Thymus (tissue), 11 donors: ENCODE measurements at regions not wholly inside any gene's neighbourhood (a gene's known extent, or its start where the extent isn't known, plus 50 kb on each side); places are given as distances from the start of the nearest gene placed in this dataset.

ENCODE experiments used
- DNase-seq, 9 donors: peaks; one replicate each; pipeline ENCODE4 v3.0.0-alpha.2; 2013; ENCODE audit warnings: low spot score in 9 of 9, low read depth in 6 of 9, missing footprints in 1 of 9
- H3K27ac ChIP-seq, 2 donors: one replicate each; pipeline ENCODE4 v1.5.1; 2013; ENCODE audit warnings: control low read depth in 1 of 2, low read depth in 1 of 2, low read length in 1 of 2, mild to moderate bottlenecking in 1 of 2, moderate library complexity in 1 of 2
- H3K27me3 ChIP-seq, 2 donors: one replicate each; pipeline ENCODE4 v1.5.1; 2013; ENCODE audit warnings: low read length in 1 of 2; ENCODE audit not compliant: control insufficient read depth in 2 of 2, insufficient read depth in 1 of 2
- H3K36me3 ChIP-seq, 2 donors: one replicate each; pipeline ENCODE4 v1.5.1; 2013; ENCODE audit warnings: low read length in 1 of 2, mild to moderate bottlenecking in 1 of 2, moderate library complexity in 1 of 2; ENCODE audit not compliant: control insufficient read depth in 2 of 2, insufficient read depth in 2 of 2
- H3K4me1 ChIP-seq, 2 donors: one replicate each; pipeline ENCODE4 v1.5.1; 2013; ENCODE audit warnings: low read length in 2 of 2; ENCODE audit not compliant: control insufficient read depth in 2 of 2, insufficient read depth in 2 of 2
- H3K4me3 ChIP-seq, 2 donors: one replicate each; pipeline ENCODE4 v1.5.1; 2013; ENCODE audit warnings: low read length in 2 of 2, control low read depth in 1 of 2, mild to moderate bottlenecking in 1 of 2
- H3K9me3 ChIP-seq, 2 donors: one replicate each; pipeline ENCODE4 v1.5.1; 2013; ENCODE audit warnings: low read length in 1 of 2, mild to moderate bottlenecking in 1 of 2; ENCODE audit not compliant: control insufficient read depth in 2 of 2, insufficient read depth in 1 of 2
- WGBS: extraction: QIAGEN DNeasy Blood & Tissue Kit; methylation state at CpG from one replicate; pipeline ENCODE4 v1.1.7; 2013; 5-methylcytosine and 5-hydroxymethylcytosine counted together
- donor health status: healthy.

- WGBS: 98% methylated on average over 2 of the region's 2 CpGs
- Histone ChIP-seq H3K4me1 (no peaks in the 10 kb centered on the region), H3K36me3 (no peaks in the 10 kb centered on the region), H3K9me3 (no peaks in the 10 kb centered on the region), H3K4me3 (no peak overlapping the region), H3K27me3 (no peaks in the 10 kb centered on the region), H3K27ac (no peak overlapping the region)
- no peak for DNase-seq
Observed at GRCh38 chr13:47474326-47474725, 526.7 kb downstream of the SUCLA2 start.

- Histone ChIP-seq H3K27ac (peak overlapping the region in 1 of 2 donors; percentile 51), H3K4me1 (no peaks in the 10 kb centered on the region), H3K9me3 (no peaks in the 10 kb centered on the region), H3K27me3 (no peaks in the 10 kb centered on the region), H3K4me3 (no peak overlapping the region), H3K36me3 (no peaks in the 10 kb centered on the region)
- WGBS: 85% methylated on average over 2 of the region's 2 CpGs
- DNase-seq: no peak
Observed at GRCh38 chr13:47472516-47472915, 528.6 kb downstream of the SUCLA2 start.

DNA sequence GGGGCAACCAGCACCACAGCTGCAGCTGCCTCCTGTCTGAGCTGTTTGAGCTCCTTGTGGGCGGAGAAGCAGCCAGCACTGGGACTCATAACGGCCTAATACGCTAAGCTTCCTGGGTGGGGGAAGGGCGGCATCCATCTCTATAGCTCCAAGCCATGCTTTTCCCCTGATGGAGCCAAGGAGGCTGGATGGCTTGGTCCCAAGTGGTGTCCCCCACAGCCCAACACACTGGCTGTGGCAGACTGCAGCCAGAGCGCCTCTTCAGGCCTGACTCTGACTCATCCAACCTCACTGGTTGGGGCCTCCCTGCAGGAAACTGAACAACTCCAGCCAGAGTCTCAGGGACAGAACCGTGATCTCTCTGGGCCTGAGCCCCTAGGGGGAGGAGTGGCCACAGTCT is 537.3 kb downstream of the SUCLA2 start:
- no peak overlapping the region for H3K27ac ChIP-seq
- no peak overlapping the region for H3K4me3 ChIP-seq
- DNase-seq: no peak
- no peaks in the 10 kb centered on the region for H3K36me3 ChIP-seq
- H3K27me3 ChIP-seq: no peaks in the 10 kb centered on the region
- 94% methylated on average over 6 of the region's 6 CpGs for WGBS
- peaks cover 0 to 7% of the 10 kb centered on the region in 2 donors for H3K9me3 ChIP-seq
- H3K4me1 ChIP-seq: no peaks in the 10 kb centered on the region

- H3K27ac ChIP-seq: no peak overlapping the region
- H3K4me3 ChIP-seq: no peak overlapping the region
- no peaks in the 10 kb centered on the region for H3K4me1 ChIP-seq
- no peaks in the 10 kb centered on the region for H3K27me3 ChIP-seq
- no peak for DNase-seq
- peaks cover 0 to 7% of the 10 kb centered on the region in 2 donors for H3K9me3 ChIP-seq
- no peaks in the 10 kb centered on the region for H3K36me3 ChIP-seq
- WGBS: 94% methylated on average over 2 of the region's 2 CpGs
Observed at GRCh38 chr13:47463002-47463401, 538.1 kb downstream of the SUCLA2 start.

DNA sequence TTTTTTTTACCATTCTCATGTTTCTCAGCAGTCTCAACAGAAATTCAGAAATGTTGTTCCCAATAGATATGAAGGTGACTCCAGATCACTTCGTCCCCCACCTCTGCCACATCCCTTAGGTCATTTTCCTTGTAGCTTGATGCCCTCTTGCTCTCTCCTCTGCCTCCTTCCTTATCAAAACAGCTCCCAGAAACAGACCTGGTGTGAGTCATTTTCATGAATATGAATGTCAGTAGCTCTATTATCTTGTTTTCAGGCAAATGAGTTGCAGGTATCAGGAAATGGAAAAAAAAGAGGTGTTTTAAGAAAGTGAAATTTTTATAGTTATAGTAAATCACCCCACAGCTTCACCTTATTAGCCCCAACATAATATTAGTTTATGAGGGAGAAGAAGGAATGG is 539.3 kb downstream of the SUCLA2 start:
- DNase-seq: no peak
- no peaks in the 10 kb centered on the region for H3K27me3 ChIP-seq
- H3K4me3 ChIP-seq: no peak overlapping the region
- H3K27ac ChIP-seq: no peak overlapping the region
- no peaks in the 10 kb centered on the region for H3K4me1 ChIP-seq
- 93% methylated on average over 1 of the region's 1 CpG for WGBS
- peaks cover 0 to 7% of the 10 kb centered on the region in 2 donors for H3K9me3 ChIP-seq
- no peaks in the 10 kb centered on the region for H3K36me3 ChIP-seq

DNA sequence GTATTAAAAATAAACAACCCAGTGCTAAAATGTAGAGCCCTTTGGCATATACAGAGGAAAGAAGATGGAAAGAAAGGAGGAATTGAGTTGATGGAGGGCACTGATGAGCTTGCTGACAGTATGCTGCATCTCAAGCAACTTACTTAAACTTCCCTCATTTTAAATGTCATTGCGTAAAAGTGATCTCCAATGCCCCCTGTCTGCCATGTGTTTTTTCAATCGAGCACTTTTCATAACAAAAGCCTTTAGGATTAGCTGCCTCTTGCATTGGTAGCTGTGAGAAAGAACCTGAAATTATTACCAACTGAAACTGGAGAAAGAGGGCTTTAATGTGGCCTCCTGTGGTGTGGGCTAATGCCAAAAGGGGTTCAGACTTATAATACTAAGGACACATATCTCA is 541.6 kb downstream of the SUCLA2 start:
- peaks cover 0 to 7% of the 10 kb centered on the region in 2 donors for H3K9me3 ChIP-seq
- H3K4me3 ChIP-seq: no peak overlapping the region
- no peaks in the 10 kb centered on the region for H3K4me1 ChIP-seq
- 41% methylated on average over 2 of the region's 2 CpGs for WGBS
- H3K36me3 ChIP-seq: no peaks in the 10 kb centered on the region
- no peak for DNase-seq
- H3K27me3 ChIP-seq: no peaks in the 10 kb centered on the region
- H3K27ac ChIP-seq: no peak overlapping the region

DNA sequence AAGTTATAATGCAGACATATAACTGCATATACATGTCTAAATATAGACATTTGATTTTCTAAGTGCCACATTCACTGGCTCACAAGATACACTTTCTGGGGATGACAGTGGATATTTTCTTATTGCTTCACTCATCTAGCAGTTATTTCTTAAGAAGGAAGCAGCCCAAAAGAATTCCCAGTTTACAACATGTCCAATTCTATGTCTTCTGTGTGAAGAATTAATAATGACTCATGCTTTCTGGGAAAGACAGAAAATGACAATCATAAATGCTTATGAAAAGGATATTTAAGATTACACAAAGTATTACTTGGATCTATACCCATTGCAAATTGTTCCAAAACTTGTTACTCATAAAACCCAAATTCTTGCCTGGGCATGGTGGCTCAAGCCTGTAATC is 543.4 kb downstream of the SUCLA2 start:
- Histone ChIP-seq H3K4me1 (no peaks in the 10 kb centered on the region), H3K36me3 (no peaks in the 10 kb centered on the region), H3K27ac (no peak overlapping the region), H3K9me3 (no peaks in the 10 kb centered on the region), H3K27me3 (no peaks in the 10 kb centered on the region), H3K4me3 (no peak overlapping the region)
- DNase-seq: no peak

DNA sequence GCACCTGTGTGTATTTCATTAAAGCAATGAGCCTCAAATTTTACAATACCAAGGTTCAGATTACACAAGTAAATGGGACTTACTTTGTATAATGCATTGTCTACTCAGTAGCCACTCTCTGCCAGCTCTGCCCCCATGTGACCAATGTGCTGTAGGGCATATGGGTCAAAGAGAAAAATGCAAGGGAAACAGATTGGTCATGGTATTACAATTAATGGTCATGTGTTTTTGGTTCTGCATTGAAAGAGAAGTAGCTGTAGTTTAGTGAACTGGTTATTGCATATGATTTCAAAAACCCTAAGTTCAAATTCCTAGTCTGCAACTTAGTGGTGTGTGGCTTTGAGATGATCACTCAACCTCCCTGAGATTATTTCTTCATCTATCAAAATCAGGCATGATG is 545.4 kb downstream of the SUCLA2 start:
- Histone ChIP-seq H3K9me3 (no peaks in the 10 kb centered on the region), H3K4me1 (no peaks in the 10 kb centered on the region), H3K36me3 (no peaks in the 10 kb centered on the region), H3K27me3 (no peaks in the 10 kb centered on the region), H3K4me3 (no peak overlapping the region), H3K27ac (no peak overlapping the region)
- DNase-seq: no peak

- H3K9me3 ChIP-seq: no peaks in the 10 kb centered on the region
- WGBS: 87% methylated on average over 3 of the region's 3 CpGs
- H3K4me1 ChIP-seq: no peaks in the 10 kb centered on the region
- H3K4me3 ChIP-seq: no peak overlapping the region
- no peak overlapping the region for H3K27ac ChIP-seq
- H3K27me3 ChIP-seq: no peaks in the 10 kb centered on the region
- no peaks in the 10 kb centered on the region for H3K36me3 ChIP-seq
- DNase-seq: no peak
Observed at GRCh38 chr13:47454986-47455385, 546.1 kb downstream of the SUCLA2 start.

DNA sequence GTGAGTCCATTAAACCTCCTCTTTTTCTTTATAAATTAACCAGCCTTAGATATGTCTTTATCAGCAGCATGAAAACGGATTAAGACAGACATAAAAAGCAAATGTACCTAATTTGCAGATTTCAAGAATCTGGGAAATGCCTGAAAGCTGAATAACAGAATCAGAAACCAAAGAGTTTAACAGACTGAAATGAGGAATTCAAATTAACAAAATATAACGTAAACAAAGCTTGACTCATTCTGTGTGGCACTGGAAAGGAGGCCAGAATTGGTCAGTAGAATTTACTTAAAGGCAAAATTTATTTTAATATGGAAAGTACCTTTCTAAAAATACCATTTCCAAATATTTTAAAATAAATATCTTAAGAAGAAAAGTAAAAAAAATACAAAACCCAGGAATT is 540.6 kb upstream of the HTR2A start:
- WGBS: 88% methylated on average over 2 of the region's 2 CpGs
- Histone ChIP-seq H3K4me3 (no peak overlapping the region), H3K36me3 (no peaks in the 10 kb centered on the region), H3K27me3 (no peaks in the 10 kb centered on the region), H3K27ac (no peak overlapping the region), H3K9me3 (no peaks in the 10 kb centered on the region), H3K4me1 (no peaks in the 10 kb centered on the region)
- DNase-seq: no peak
